HUES64 (cell line): ENCODE measurements at regions not wholly inside any gene's neighbourhood (a gene's known extent, or its start where the extent isn't known, plus 50 kb on each side); places are given as distances from the start of the nearest gene placed in this dataset.

Experiments used
- H3K27ac ChIP-seq: 2 replicates; pipeline ENCODE4 v1.7.0; 2013; ENCODE audit warnings: low read depth, low read length, inconsistent platforms
- H3K27me3 ChIP-seq: 2 replicates; pipeline ENCODE4 v1.6.1; 2013; ENCODE audit warnings: mild to moderate bottlenecking, low read length; ENCODE audit not compliant: insufficient read depth
- H3K36me3 ChIP-seq: 2 replicates; pipeline ENCODE4 v1.6.1; 2013; ENCODE audit warnings: mild to moderate bottlenecking, low read length; ENCODE audit not compliant: insufficient read depth
- H3K4me1 ChIP-seq: 2 replicates; pipeline ENCODE4 v1.6.1; 2013; ENCODE audit warnings: mild to moderate bottlenecking, low read length, moderate library complexity; ENCODE audit not compliant: insufficient read depth
- H3K4me3 ChIP-seq: 2 replicates; pipeline ENCODE4 v1.5.1; 2013; ENCODE audit warnings: mild to moderate bottlenecking, low read length, moderate library complexity
- H3K9ac ChIP-seq: 2 replicates; pipeline ENCODE4 v1.6.1; 2013; ENCODE audit warnings: mild to moderate bottlenecking, low read depth, low read length
- H3K9me3 ChIP-seq: 2 replicates; pipeline ENCODE4 v1.6.1; 2013; ENCODE audit warnings: low read depth, low read length; ENCODE audit not compliant: insufficient read depth
- WGBS: fragments of 150-250, 120-280 bp; methylation state at CpG from one replicate; pipeline ENCODE4 v1.1.7; 2013; ENCODE audit warnings: missing lambda C conversion rate; 5-methylcytosine and 5-hydroxymethylcytosine counted together

DNA sequence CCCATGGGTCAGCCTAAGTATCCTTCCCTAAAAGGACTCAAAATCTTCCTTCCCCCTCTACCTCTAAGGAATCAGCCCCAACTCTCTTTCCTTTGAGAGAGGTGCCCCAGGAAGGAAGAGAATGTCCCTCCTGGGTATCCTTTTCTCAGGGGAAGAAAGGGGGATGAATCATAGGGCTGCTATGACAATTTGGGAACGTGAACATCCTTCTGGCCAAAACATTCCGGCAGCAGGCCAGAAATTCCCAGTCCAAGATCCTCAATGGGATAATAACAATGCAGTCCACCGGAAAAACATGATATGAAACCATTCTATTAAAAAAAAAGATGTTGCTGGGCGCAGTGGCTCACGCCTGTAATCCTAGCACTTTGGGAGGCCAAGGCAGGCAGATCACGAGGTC, 50.8 kb upstream of the CACNA2D3 start:
- peaks cover 21% of the 10 kb centered on the region for H3K9me3 ChIP-seq
- H3K4me1 ChIP-seq: no peaks in the 10 kb centered on the region
- no peaks in the 10 kb centered on the region for H3K36me3 ChIP-seq
- WGBS: 97% methylated on average over 6 of the region's 6 CpGs
- H3K27ac ChIP-seq: no peak overlapping the region; the same call in 1 of the 2 replicates
- H3K9ac ChIP-seq: no peak overlapping the region
- no peak overlapping the region for H3K4me3 ChIP-seq
- H3K27me3 ChIP-seq: no peaks in the 10 kb centered on the region

- Histone ChIP-seq H3K27ac (no peak overlapping the region), H3K4me3 (no peak overlapping the region), H3K9me3 (peaks cover 21% of the 10 kb centered on the region), H3K36me3 (no peaks in the 10 kb centered on the region), H3K4me1 (no peaks in the 10 kb centered on the region), H3K27me3 (no peaks in the 10 kb centered on the region), H3K9ac (no peak overlapping the region)
- WGBS: 96% methylated on average over 2 of the region's 2 CpGs
These were observed 52.4 kb upstream of the CACNA2D3 start for GRCh38 chr3:54069961-54070360.

GRCh38 chr3:54067055-54067698, 55.2 kb upstream of the CACNA2D3 start:
- no peaks in the 10 kb centered on the region for H3K27me3 ChIP-seq
- H3K36me3 ChIP-seq: no peaks in the 10 kb centered on the region
- peaks cover 21% of the 10 kb centered on the region for H3K9me3 ChIP-seq
- WGBS: 82% methylated on average over 7 of the region's 8 CpGs
- H3K9ac ChIP-seq: no peak overlapping the region
- H3K4me1 ChIP-seq: no peaks in the 10 kb centered on the region
- H3K4me3 ChIP-seq: no peak overlapping the region
- H3K27ac ChIP-seq: no peak overlapping the region

DNA sequence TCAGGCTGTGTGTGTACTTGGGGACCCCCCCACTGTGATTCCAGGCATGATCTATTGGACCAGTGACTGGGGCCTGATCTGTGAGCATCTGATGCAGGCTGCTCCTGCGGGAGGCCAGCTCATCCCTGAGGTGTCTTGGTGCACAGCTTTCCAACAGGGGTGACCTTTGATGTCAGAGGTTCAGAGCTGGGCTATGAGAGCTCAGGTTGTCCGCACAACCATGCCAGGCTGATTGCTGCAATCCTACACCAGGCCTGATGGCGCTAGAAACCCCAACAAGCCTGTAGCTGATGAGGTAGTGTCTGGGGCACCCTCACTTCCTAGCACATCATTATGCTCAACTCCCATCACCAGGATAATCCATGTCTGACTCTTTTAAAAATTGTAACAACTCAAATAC, 56.1 kb upstream of the CACNA2D3 start:
- H3K27me3 ChIP-seq: no peaks in the 10 kb centered on the region
- peaks cover 20% of the 10 kb centered on the region for H3K9me3 ChIP-seq
- H3K4me1 ChIP-seq: no peaks in the 10 kb centered on the region
- 89% methylated on average over 3 of the region's 3 CpGs for WGBS
- H3K4me3 ChIP-seq: no peak overlapping the region
- no peak overlapping the region for H3K9ac ChIP-seq
- no peaks in the 10 kb centered on the region for H3K36me3 ChIP-seq
- H3K27ac ChIP-seq: no peak overlapping the region

GRCh38 chr3:54065586-54065985, 56.8 kb upstream of the CACNA2D3 start:
- no peaks in the 10 kb centered on the region for H3K27me3 ChIP-seq
- H3K9me3 ChIP-seq: peaks cover 14% of the 10 kb centered on the region
- H3K4me1 ChIP-seq: no peaks in the 10 kb centered on the region
- 89% methylated on average over 4 of the region's 4 CpGs for WGBS
- no peak overlapping the region for H3K27ac ChIP-seq
- H3K4me3 ChIP-seq: no peak overlapping the region
- H3K36me3 ChIP-seq: no peaks in the 10 kb centered on the region
- H3K9ac ChIP-seq: no peak overlapping the region

- no peaks in the 10 kb centered on the region for H3K4me1 ChIP-seq
- 91% methylated on average over 4 of the region's 4 CpGs for WGBS
- no peaks in the 10 kb centered on the region for H3K27me3 ChIP-seq
- H3K9me3 ChIP-seq: peaks cover 9% of the 10 kb centered on the region
- H3K36me3 ChIP-seq: no peaks in the 10 kb centered on the region
- no peak overlapping the region for H3K4me3 ChIP-seq
- H3K27ac ChIP-seq: no peak overlapping the region
- no peak overlapping the region for H3K9ac ChIP-seq
These were observed 57.2 kb upstream of the CACNA2D3 start for GRCh38 chr3:54065140-54065539.

DNA sequence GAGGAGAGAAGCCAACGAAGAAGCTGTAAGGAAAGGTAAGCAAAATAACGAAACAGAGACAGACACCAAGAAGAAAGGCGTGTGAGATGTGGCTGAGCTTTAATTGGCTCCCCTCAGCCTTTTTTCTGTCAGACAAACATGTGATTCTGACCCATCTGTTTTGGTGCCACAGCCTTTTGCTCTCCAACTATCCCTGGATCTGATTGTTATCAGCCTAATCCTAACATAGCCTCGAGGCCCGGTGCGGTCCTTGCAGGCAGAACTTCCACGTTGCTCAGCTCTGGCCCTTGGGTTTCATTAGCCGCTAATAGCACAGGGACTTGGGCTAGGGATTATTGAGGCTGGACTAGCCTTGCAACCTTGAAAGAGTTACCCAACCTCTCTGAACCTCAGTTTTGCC, 57.9 kb upstream of the CACNA2D3 start:
- Histone ChIP-seq H3K9me3 (peaks cover 3% of the 10 kb centered on the region), H3K27ac (no peak overlapping the region), H3K4me3 (no peak overlapping the region), H3K9ac (no peak overlapping the region), H3K36me3 (no peaks in the 10 kb centered on the region), H3K27me3 (no peaks in the 10 kb centered on the region), H3K4me1 (no peaks in the 10 kb centered on the region)
- 91% methylated on average over 8 of the region's 8 CpGs for WGBS

- WGBS: 90% methylated on average over 3 of the region's 3 CpGs
- Histone ChIP-seq H3K4me1 (no peaks in the 10 kb centered on the region), H3K9ac (no peak overlapping the region), H3K9me3 (no peaks in the 10 kb centered on the region), H3K36me3 (no peaks in the 10 kb centered on the region), H3K27ac (no peak overlapping the region), H3K4me3 (no peak overlapping the region), H3K27me3 (no peaks in the 10 kb centered on the region)
These were observed 59.8 kb upstream of the CACNA2D3 start for GRCh38 chr3:54062546-54062945.

- no peak overlapping the region for H3K4me3 ChIP-seq
These were observed 65.8 kb upstream of the CACNA2D3 start for GRCh38 chr3:54056521-54056920.

DNA sequence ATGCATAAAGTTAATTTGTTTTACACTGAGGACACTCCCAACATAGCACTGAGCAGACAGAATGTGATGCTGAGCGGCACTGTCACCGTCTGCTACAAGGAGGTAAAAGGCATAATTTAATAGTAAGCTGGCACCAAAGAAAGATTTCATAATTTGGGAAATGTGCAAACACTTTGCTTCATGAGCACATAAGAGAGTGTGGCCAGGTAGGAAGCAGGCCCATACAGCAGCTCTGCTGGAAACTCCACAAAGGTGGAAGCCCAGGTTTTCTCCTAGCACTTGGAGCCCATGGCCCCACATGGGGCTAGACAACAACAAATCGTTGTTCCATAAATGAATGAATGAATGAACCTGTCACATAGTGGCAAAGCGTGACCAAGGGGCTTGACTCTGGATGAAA, 68.5 kb upstream of the CACNA2D3 start:
- Histone ChIP-seq H3K9me3 (no peaks in the 10 kb centered on the region), H3K27ac (no peak overlapping the region), H3K27me3 (no peaks in the 10 kb centered on the region), H3K9ac (no peak overlapping the region), H3K36me3 (no peaks in the 10 kb centered on the region), H3K4me3 (no peak overlapping the region), H3K4me1 (peaks cover 3% of the 10 kb centered on the region; the same call in 1 of the 2 replicates)
- 92% methylated on average over 4 of the region's 4 CpGs for WGBS

More at GRCh38 chr3:54056521-54056920, 65.8 kb upstream of the CACNA2D3 start:
- no peaks in the 10 kb centered on the region for H3K27me3 ChIP-seq
- WGBS: 100% methylated on average over 2 of the region's 2 CpGs
- no peaks in the 10 kb centered on the region for H3K36me3 ChIP-seq
- no peak overlapping the region for H3K27ac ChIP-seq
- peaks cover 3% of the 10 kb centered on the region; the same call in 1 of the 2 replicates for H3K4me1 ChIP-seq
- no peak overlapping the region for H3K9ac ChIP-seq
- H3K9me3 ChIP-seq: no peaks in the 10 kb centered on the region

DNA sequence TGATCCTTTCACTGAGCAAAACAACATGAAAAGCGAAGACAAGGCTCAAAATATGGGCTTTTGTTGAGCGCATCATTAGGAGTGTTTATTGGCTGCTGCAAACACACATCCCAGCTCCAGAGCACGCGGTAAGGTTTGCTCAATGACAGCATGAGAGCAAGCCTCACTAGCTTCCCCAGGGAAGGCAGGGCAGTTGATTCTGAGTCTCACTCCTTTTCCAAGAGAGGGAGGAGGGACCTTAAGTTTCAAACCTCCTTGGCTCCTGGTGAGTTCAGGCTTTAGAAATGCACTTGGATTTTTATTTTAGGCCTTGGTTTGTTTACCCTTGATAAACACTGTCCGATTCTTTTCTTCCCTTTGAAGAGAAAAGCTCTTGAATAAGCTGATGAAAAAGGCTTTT, 69.1 kb upstream of the CACNA2D3 start:
- H3K4me3 ChIP-seq: no peak overlapping the region
- H3K4me1 ChIP-seq: peaks cover 3% of the 10 kb centered on the region; the same call in 1 of the 2 replicates
- no peaks in the 10 kb centered on the region for H3K27me3 ChIP-seq
- H3K36me3 ChIP-seq: no peaks in the 10 kb centered on the region
- H3K9ac ChIP-seq: no peak overlapping the region
- H3K27ac ChIP-seq: no peak overlapping the region
- no peaks in the 10 kb centered on the region for H3K9me3 ChIP-seq
- 64% methylated on average over 5 of the region's 5 CpGs for WGBS

- Histone ChIP-seq H3K4me3 (no peak overlapping the region), H3K27ac (no peak overlapping the region), H3K4me1 (peaks cover 2% of the 10 kb centered on the region), H3K27me3 (no peaks in the 10 kb centered on the region), H3K9me3 (no peaks in the 10 kb centered on the region), H3K9ac (no peak overlapping the region), H3K36me3 (no peaks in the 10 kb centered on the region)
- WGBS: 95% methylated on average over 5 of the region's 5 CpGs
These were observed 74.8 kb upstream of the CACNA2D3 start for GRCh38 chr3:54047568-54047967.
